HG03520 (cell line): ENCODE measurements at regions not wholly inside any gene's neighbourhood (a gene's known extent, or its start where the extent isn't known, plus 50 kb on each side); places are given as distances from the start of the nearest gene placed in this dataset.

Experiments used
- ATAC-seq: cut with Tn5 transposase; IDR thresholded peaks from one replicate; pipeline ENCODE4 v1.9.1; 2021; ENCODE audit warnings: mild to moderate bottlenecking, moderate library complexity; ENCODE audit not compliant: unreplicated experiment

DNA sequence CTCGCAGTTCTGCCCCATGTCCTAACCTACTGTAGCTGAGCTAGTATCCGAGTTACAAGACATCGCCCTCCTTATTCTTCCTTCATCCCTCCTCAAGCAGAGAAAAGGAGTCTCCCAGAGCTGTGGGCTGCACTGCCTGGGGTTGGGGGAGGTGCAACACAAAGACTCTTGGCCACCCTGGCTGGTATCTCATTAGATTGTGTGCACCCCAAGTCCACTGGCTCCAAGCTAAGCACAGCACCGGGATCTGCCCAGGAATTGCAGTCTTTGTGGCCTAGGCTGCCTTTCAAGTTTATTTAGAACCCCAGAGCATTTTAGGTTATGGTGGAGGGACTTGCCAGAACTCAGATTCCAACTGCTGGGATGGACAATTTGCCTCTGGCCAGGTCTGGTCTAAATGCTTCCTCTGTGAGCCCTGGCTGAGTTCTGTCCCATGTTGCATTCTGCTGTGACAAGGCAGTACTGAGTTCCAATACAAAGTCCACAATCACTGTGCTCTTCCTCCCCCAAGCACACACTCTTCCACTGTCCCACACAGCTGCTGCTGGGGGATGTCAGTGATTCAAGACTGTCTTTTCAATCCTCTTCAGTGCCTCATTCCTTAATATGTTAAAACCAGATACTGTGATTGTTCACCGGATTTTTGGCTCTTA is 169.6 kb upstream of the CLEC14A start:
- no peak for ATAC-seq

DNA sequence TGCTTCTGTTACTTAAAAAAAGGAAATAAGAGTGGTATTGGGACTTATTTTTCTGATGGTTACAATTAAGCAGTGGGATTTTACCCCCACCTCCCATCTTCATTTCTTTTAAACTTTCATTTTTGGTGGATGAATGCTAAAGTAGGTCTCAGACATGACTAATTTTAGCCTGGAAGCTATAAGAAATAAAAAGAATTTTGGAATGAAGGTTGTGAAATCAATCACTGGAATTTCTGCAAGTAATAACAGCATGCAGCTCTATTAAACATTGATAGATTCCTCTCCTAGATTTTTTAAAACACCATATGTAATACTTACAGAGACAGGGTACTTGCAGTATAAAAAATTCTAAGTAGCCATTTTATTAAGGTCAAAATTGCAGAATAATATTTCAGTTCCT is 164.2 kb upstream of the CLEC14A start:
- ATAC-seq, result no peak

DNA sequence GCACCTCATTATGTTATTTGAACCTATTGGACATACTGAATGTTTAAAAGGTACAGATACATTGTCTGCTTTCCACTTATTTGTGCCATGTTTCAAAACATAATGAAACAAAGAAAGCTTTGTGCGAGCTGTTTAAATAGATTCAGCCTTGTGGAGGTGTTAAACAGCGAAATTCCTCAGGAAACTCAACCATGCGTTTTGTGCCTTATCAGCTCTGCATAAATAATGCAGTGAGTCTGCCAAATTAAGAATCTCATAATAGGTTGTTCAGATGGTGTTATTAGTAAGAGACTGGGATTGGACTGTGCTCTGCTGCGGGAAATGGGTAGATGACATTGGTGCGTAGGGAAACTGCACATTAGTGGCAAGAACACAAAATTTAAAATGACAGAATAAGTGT is 163.7 kb upstream of the CLEC14A start:
- no peak for ATAC-seq

DNA sequence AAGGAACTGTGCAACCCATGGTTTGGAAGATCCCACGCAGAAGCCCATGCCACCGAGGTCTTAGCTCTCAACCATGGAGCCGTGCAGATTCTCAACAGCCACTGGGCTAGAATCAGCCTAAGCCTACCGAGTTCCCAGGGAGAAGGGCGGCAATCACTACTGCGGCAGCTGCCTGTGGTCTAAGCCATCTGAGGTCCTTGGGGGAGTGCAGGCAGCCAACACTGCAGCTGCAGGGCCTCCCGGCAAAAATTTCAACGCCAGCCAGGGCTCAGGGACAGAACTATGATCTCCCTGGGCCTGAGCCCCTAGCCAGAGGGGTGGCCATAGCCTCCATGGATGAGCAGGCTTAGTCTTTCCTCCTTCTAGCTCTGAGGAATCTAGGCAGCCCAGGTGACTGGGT is 156.8 kb upstream of the CLEC14A start:
- no peak for ATAC-seq

DNA sequence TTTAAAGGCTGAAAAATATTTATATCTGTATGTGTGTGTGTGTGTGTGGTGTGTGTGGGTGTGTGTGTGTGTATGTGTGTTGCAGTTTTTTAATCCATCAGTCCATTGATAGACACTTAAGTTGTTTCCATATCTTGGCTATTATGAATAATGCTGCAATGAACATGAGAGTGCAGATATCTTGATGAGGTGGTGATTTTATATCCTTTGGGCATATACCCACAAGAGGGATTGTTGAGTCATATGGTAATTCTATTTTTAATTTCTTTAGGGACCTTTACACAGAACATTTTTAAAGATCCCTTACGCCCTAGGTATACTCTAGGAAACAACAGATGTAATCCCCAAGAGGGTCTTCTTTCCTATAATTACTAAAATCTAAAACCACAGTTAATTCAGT is 154.5 kb upstream of the CLEC14A start:
- ATAC-seq, result no peak

DNA sequence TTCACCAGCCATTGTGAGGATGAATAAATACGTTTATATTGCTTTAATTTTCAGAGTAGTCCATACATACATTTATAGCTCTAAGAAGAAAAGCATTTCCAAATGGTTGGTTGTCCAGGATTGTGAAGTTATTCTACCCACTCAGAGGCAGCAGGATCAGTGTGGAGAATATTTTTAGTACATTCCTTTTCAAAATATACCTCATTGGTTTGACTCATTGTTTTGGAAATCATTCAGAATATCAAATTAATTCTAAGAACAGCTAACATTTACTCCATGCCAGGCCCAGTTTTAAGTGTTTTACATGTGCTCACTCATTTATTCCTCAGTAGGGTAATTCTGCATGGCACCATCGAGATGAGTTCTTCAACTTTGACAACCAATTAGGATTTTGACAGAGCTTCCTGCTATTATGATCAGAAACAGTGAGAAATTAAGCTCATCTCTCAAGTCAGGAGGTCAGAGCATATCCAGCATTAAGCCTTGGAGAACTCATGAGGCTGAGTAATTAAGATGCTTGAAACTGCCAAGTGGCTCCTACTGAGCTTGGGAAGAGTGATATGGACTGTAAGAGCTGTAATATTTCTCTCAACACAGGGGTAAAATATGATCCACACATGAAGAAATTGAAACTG is 153.3 kb upstream of the CLEC14A start:
- no peak for ATAC-seq

DNA sequence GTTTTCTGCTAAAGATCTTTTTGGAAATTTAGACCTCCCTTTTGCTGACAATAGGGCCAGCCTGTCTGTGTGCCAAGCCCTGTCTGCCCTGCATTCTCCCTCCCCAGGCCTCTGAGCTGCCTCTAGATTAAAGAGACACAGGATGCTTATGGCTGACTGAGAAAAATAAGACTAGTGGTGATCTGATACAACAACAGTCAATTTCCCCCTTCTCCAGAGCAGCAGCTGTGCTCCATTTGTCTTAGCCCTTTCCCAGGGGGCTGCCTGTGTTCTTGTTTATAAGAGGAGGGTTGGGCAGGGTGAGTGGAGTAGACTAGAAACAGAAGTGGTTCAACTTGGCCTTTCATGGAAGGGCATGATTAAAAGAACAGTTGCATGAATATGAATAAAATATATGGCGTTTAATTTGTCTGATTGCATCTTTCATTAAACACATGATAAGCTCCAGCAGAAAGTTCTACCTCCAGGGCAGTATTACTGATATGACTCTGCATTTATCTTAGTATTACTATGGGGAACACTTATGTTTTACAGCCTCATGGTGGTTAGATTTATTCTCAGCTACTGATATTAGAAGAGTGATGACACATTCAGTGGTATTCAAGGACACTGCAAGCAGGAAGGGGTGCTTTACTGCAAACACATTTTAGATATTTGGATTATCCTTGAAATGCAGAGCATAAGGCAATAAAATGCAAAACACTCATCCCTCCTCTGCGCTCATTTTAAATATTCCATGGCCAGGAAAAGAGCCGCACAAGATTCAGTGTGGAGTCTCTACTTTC is 150.2 kb upstream of the CLEC14A start:
- ATAC-seq, result no peak

DNA sequence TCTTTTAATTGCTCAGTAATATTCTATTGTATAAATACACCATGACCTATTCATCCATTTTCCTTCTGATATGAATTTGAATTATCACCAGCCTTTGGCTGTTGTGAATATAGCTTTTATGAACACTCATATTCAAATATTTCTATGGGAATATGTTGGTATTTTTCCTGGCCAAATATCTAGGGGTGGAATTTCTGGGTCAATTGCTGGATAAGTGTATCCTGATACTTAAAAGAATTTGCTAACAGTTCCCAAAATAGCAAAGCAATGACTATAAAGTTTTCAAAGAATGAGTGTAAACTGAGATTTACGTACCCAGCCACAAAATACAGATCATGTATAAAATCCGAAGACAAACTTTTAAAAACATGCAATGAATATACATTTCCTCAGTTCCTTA is 148.7 kb upstream of the CLEC14A start:
- ATAC-seq, result no peak

DNA sequence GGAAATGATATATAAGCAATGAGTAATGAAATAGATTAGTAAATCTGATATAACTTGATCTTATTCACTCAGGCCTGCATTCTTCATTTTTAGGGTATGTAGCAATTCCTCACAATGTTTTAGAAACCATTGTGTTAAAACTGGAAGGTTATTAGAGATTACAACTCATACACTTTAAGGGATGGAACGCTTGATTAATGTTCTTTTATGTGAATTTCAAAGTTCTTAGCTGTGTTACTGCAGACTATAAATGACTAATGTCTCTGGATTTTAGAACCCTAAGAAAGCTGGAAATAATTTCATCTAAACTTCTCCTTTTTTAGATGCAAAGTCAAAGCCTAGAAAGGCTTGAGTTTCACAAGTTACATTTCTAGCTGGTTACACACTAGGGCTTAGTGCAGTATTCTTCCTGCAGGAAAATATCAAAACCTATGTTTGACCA is 148.2 kb upstream of the CLEC14A start:
- ATAC-seq, result no peak

DNA sequence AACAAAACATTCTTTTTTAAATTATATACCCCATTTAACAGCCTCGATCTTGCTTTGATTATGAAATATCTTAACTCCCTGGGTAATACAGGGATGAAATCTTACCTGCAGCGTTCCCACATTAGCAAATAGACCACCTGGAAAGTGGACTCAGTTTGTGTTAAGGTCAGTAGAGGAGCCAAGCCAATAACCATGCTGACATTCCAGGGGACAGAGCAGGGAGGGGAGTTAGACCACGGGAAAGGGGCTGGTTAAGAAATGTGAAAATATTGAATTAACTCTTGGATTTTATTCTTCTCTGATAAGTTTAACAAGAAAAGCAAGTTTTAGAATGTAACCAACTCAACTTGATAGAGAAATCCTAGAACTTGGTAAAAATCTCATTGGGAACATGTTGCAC is 144.9 kb upstream of the CLEC14A start:
- no peak for ATAC-seq

DNA sequence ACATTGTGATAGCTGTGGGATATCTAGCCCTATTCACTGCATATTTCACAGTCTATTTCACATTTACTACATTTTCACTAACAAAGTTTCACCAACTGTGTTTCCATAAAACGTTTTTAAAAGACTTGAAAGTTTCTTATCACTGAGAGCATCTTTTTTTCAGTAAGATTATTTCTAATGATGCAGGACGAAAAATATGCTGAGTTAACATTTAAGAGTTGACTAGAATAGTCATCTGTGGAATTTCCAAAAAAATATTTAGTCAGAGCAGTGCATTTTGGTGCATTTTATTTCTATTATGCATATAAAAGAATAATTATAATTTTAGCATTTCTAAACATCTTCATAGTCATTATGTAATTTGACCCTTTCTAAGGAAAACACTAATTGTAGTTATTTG is 143.8 kb upstream of the CLEC14A start:
- no peak for ATAC-seq

DNA sequence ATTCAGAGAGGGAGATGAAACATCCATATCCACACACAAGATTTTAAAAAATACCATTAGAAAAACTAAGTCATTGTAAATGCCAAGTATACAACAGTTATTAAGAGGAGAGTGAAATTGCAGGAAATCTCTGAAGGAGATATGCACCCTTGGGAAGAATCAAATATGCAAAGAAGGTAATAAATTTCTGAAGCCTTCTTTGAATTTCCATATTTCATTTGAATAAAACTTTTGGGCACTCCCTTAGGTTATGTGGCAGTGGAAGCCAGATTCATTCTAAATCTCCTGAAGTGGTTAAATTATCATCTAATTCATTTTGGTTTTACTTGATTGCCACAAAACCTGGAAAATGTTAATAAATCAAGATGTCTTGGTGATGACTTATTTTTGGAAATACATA is 138.9 kb upstream of the CLEC14A start:
- ATAC-seq, result no peak

DNA sequence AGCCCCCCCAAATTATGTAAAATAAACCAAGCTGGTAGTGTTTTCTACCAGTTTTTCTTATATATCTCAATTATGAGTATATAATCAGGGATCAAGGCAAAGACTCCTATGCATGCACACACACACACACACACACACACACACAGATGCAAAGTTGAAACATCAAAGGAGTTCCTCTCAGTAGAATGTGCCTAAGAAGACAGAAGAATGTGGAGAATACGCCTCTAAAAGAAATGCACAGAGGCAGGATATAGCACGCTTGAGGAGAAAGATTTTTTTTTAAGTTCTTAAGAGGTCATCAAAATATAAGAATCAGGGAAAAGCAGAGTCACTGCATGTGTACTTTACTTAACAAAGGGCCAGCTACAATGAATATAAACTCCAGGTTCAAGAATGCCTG is 138.2 kb upstream of the CLEC14A start:
- ATAC-seq, result no peak

DNA sequence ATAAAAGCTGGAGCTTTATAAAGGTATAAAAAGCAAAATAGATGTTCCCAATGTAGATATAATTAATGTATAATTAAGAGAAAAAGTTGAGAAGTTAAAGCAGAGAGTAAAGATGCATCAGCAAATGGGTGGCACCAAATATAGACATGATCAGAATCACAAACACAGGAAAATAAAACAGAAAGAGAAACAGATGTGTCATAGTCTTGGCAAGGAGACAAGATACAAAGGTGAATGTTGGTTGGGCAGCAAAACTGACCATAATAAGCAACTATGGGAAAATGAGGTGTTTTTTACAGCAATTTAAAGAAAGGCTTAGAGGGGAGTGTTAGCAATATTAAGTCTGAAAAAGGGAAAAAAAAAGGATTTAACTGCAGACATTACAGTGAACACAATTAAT is 135.4 kb upstream of the CLEC14A start:
- no peak for ATAC-seq

DNA sequence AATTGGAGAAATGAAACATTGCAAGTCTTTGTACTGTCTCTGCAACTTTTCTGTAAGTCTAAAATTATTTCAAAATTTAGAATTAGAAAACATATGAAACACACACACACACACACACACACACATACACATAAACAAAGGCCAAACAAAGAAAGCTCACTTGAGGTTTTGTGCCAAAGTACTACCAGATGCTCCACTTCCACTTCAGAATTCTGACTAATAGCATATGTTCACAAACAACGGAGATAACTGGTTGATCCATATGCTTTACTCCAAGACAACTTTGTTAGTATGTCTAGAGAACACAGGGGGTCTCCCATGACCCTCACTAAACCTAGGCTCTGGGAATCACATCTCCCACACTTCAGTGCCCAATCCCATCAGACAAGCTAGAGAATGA is 133.8 kb upstream of the CLEC14A start:
- ATAC-seq, result no peak

DNA sequence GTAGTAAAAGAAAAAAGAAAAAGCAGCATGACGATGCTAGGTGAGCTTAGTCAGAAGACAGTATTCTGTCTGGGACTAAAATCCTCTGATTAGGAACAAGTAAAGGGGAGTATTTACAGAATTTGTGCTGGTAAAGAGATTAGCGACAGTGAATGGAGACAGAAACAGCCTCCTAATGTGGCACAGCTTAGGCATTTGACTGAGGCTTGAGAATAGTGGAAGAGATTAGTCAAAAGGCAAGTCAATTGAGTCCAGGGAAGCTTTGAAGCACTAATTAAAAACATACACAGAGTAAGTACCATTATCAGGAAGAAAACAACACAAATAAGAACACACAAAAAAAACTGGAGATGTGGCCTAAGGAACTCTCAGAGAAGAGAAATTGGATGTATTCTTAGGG is 131.9 kb upstream of the CLEC14A start:
- ATAC-seq, result no peak

DNA sequence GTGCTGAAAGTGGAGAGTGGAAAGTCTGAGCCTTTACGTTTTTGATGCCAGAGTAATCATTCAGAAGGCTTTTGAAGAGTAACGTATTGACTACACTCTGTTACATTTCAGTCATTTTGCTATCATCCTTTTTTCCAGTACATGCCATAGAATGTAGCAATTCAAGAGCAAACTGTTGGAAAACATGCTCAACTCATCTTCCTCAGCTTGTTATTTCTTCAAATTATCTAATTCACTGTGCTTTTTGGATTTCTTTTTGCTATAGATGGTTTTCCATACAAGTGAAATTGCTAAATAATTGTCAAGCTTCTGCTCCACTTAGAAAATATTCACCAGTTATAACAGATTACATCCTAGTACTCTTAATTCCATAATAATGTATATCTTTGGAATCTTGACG is 129.9 kb upstream of the CLEC14A start:
- ATAC-seq, result no peak

DNA sequence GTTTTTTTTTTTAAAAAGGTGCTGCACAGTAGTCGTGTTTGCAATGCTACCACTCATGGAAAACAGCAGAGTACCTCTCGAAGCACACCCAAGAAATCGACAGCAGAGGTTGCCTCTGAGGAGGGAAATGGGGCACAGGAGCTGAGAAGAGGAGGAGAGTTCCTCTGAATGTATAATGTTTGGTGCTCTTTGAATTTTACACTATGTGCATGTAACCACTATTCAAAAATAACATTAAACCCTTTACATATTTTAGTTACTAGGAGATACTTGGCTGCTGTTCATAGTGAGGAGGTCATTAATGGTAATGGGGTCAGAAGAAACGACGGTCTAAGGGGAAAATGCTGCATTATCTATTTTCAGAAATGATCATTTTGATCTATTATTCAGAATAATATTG is 129.4 kb upstream of the CLEC14A start:
- no peak for ATAC-seq

DNA sequence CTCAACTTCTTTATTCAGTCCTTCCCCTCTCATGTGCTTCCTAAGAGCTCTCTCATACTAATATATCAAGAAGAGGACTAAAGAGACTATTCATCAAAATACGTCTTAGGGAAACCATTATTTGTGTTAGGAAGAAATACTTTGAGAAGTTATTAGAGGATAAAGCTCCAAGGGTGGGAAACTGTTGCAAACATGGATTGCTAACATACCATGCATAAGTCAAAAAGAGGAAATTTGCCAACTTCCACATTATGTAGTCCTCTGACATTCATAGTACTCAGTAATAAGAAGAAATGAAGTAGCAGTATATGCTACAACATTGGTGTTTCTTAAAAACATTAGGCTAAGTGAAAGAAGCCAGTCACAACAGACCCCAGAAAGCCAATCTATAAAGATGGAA is 128.8 kb upstream of the CLEC14A start:
- ATAC-seq, result no peak

DNA sequence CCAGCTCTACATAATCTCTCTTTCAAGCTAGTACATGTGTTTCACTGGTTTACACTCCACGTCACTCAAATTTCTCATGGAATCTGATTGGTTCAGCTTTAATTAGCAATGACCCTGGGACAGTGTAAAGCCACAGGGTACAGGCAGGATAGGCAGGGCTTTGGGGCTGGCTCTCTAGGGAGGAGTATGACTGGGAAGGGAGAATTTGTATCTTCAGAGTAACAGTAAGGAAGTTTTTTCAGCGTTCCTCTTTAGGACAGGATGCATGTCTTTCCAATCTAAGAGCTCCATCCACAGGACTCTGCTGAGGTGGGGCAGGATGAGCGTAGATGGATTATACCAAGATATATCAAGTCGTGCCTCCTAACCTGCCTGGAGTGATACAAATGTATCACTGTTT is 112.0 kb upstream of the CLEC14A start:
- ATAC-seq, result no peak

DNA sequence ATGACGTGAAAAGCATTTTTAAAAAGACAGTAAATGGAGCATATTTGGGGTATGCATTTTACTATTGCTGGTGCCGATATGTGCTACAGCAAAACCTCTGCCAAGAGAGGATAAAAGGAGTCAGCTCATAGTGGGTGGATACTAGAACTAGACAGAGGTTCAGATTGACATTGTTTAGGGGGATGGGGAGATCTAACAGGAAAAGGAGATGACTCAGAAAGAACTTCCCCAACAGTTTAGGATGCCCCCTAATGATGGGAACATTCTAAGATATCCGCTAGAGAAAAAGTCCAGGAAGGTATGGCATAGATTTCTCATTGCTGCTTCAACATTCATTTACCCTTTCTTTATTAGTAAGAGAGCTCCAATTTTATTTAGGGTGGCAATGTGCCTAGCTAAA is 110.5 kb upstream of the CLEC14A start:
- no peak for ATAC-seq

DNA sequence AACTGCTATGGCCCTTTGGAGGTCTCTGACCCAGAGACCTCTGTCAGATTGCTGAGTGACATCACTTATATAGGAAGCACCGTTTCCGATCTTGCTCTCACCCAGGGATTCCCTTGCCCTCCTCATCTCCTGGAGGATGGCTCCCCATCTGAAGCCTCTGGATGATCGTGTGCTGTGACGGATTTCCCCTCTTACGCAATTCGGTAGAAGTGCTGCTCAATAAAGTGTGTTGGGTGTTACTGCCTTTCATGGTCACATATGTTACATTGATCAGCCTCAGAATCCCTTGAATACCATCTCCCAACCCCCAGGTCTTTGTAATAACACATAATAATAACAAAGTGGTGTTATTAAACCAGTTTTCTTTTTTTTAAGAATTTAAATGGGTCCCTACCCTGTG is 107.3 kb upstream of the CLEC14A start:
- ATAC-seq, result no peak
